ENCODE measurements at regions not wholly inside any gene's neighbourhood (a gene's known extent, or its start where the extent isn't known, plus 50 kb on each side); places are given as distances from the start of the nearest gene placed in this dataset.

DNA sequence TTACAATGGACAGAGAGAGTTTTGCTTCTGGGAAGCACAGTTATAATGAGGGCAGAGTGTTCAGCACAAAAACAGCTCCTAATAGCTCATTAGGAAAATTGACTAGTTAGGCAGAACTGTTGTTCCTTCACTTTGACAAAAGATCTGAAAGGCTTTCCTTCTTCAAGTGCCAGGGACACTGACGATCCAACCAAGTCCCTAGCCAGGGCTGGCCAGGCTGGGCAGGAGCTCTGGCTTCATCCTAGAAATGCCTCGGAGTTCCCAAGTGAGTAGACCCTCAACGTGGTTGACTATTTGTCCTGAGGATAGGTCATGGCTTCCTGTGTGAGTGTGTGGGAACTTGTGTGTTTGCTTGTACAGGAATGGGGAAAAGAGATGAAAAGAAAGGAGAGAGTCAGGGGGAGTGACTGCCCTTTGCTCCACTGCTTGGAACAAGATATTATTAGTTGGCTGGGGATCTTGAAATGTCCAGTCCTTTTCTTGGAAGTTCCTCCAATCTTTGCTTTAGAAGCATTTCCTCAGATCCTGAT, 617.9 kb downstream of the NTRK3 start:
- H3K36me3 ChIP-seq (ENCODE audit: insufficient read depth, low read length), result no peaks in the 10 kb centered on the region
- H3F3A ChIP-seq (ENCODE audit: insufficient read depth, low read length, poor library complexity, severe bottlenecking), result no peaks in the 10 kb centered on the region
- no peak overlapping the region for H3K27ac ChIP-seq (ENCODE audit: low read length)
- H2AFZ ChIP-seq (ENCODE audit: low read depth, low read length), result no peak overlapping the region
- H3K9ac ChIP-seq (ENCODE audit: low read length), result no peak overlapping the region
- no peaks in the 10 kb centered on the region for H3K27me3 ChIP-seq (ENCODE audit: insufficient read depth, low read depth, low read length)
- H3K9me2 ChIP-seq (ENCODE audit: insufficient read depth, low read length), result no peaks in the 10 kb centered on the region
- no peaks in the 10 kb centered on the region for H3K79me2 ChIP-seq (replicated peaks; ENCODE audit: insufficient read depth, low read length)
- H3K4me2 ChIP-seq (ENCODE audit: low read length), result no peak overlapping the region
- no peaks in the 10 kb centered on the region for H3K9me3 ChIP-seq (ENCODE audit: low read length)
- TF ChIP-seq EP300 (conservative IDR thresholded peaks at IDR 0.05; ENCODE audit: poor library complexity, severe bottlenecking) (no peak), TAF1 (IDR thresholded peaks at IDR 0.05; ENCODE audit: low read depth) (no peak), MXI1 (conservative IDR thresholded peaks at IDR 0.05; ENCODE audit: poor library complexity, severe bottlenecking) (no peak), CTCF (IDR thresholded peaks at IDR 0.05; ENCODE audit: poor library complexity, severe bottlenecking) (no peak), RAD21 (conservative IDR thresholded peaks at IDR 0.05) (no peak), EZH2 (IDR thresholded peaks at IDR 0.05; ENCODE audit: borderline replicate concordance, insufficient read depth, low read length, poor library complexity, severe bottlenecking) (no peak), POLR2AphosphoS5 (IDR thresholded peaks at IDR 0.05) (no peak), SMC3 (conservative IDR thresholded peaks at IDR 0.05; ENCODE audit: poor library complexity) (no peak)
- TF ChIP-seq, protein P1, sequence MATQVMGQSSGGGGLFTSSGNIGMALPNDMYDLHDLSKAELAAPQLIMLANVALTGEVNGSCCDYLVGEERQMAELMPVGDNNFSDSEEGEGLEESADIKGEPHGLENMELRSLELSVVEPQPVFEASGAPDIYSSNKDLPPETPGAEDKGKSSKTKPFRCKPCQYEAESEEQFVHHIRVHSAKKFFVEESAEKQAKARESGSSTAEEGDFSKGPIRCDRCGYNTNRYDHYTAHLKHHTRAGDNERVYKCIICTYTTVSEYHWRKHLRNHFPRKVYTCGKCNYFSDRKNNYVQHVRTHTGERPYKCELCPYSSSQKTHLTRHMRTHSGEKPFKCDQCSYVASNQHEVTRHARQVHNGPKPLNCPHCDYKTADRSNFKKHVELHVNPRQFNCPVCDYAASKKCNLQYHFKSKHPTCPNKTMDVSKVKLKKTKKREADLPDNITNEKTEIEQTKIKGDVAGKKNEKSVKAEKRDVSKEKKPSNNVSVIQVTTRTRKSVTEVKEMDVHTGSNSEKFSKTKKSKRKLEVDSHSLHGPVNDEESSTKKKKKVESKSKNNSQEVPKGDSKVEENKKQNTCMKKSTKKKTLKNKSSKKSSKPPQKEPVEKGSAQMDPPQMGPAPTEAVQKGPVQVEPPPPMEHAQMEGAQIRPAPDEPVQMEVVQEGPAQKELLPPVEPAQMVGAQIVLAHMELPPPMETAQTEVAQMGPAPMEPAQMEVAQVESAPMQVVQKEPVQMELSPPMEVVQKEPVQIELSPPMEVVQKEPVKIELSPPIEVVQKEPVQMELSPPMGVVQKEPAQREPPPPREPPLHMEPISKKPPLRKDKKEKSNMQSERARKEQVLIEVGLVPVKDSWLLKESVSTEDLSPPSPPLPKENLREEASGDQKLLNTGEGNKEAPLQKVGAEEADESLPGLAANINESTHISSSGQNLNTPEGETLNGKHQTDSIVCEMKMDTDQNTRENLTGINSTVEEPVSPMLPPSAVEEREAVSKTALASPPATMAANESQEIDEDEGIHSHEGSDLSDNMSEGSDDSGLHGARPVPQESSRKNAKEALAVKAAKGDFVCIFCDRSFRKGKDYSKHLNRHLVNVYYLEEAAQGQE (IDR thresholded peaks at IDR 0.05; ENCODE audit: borderline replicate concordance), result no peak
- H4K20me1 ChIP-seq (ENCODE audit: insufficient read depth), result no peaks in the 10 kb centered on the region
- H3K4me3 ChIP-seq (ENCODE audit: low read length), result no peak overlapping the region

GRCh38 chr15:87634361-87634760, 622.2 kb downstream of the NTRK3 start:
- H3K9me2 ChIP-seq (ENCODE audit: insufficient read depth, low read length), result no peaks in the 10 kb centered on the region
- TF ChIP-seq EZH2 (IDR thresholded peaks at IDR 0.05; ENCODE audit: borderline replicate concordance, insufficient read depth, low read length, poor library complexity, severe bottlenecking), result no peak
- TF ChIP-seq POLR2AphosphoS5 (IDR thresholded peaks at IDR 0.05), result no peak
- no peak for TF ChIP-seq SMC3 (conservative IDR thresholded peaks at IDR 0.05; ENCODE audit: poor library complexity)
- no peak for TF ChIP-seq EP300 (conservative IDR thresholded peaks at IDR 0.05; ENCODE audit: poor library complexity, severe bottlenecking)
- TF ChIP-seq, protein P1 (IDR thresholded peaks at IDR 0.05; ENCODE audit: borderline replicate concordance), result no peak
- no peak for TF ChIP-seq MXI1 (conservative IDR thresholded peaks at IDR 0.05; ENCODE audit: poor library complexity, severe bottlenecking)
- TF ChIP-seq RAD21 (conservative IDR thresholded peaks at IDR 0.05), result no peak
- TF ChIP-seq CTCF (IDR thresholded peaks at IDR 0.05; ENCODE audit: poor library complexity, severe bottlenecking), result no peak
- TF ChIP-seq TAF1 (IDR thresholded peaks at IDR 0.05; ENCODE audit: low read depth), result no peak
- H3K36me3 ChIP-seq (ENCODE audit: insufficient read depth, low read length), result no peaks in the 10 kb centered on the region
- no peak overlapping the region for H3K4me3 ChIP-seq (ENCODE audit: low read length)
- H3K9ac ChIP-seq (ENCODE audit: low read length), result no peak overlapping the region
- H3K9me3 ChIP-seq (ENCODE audit: low read length), result no peaks in the 10 kb centered on the region
- H3F3A ChIP-seq (ENCODE audit: insufficient read depth, low read length, poor library complexity, severe bottlenecking), result no peaks in the 10 kb centered on the region
- no peak overlapping the region for H3K27ac ChIP-seq (ENCODE audit: low read length)
- no peak overlapping the region for H3K4me2 ChIP-seq (ENCODE audit: low read length)
- no peaks in the 10 kb centered on the region for H3K27me3 ChIP-seq (ENCODE audit: insufficient read depth, low read depth, low read length)
- H3K79me2 ChIP-seq (replicated peaks; ENCODE audit: insufficient read depth, low read length), result no peaks in the 10 kb centered on the region
- no peaks in the 10 kb centered on the region for H4K20me1 ChIP-seq (ENCODE audit: insufficient read depth)
- no peak overlapping the region for H2AFZ ChIP-seq (ENCODE audit: low read depth, low read length)

All from neural cell (in vitro differentiated cells).